ENCODE measurements at regions not wholly inside any gene's neighbourhood (a gene's known extent, or its start where the extent isn't known, plus 50 kb on each side); places are given as distances from the start of the nearest gene placed in this dataset.

- no peak for DNase-seq (ENCODE audit: low spot score)
- Histone ChIP-seq H3K9me3 (ENCODE audit: low read length) (no peaks in the 10 kb centered on the region), H3K4me1 (ENCODE audit: insufficient read depth, low read length, poor library complexity, severe bottlenecking) (no peaks in the 10 kb centered on the region), H4K20me1 (ENCODE audit: insufficient read depth, low read length) (no peaks in the 10 kb centered on the region), H3K4me3 (ENCODE audit: low read depth, low read length, poor library complexity, severe bottlenecking) (no peak overlapping the region), H3K79me2 (ENCODE audit: insufficient read depth, low read depth, low read length) (no peaks in the 10 kb centered on the region), H3K9me2 (ENCODE audit: insufficient read depth, low read length) (no peaks in the 10 kb centered on the region; the same call in 1 of the 2 replicates), H2AFZ (ENCODE audit: low read length) (no peak overlapping the region), H3K27ac (ENCODE audit: low read depth, low read length, poor library complexity, severe bottlenecking) (no peak overlapping the region), H3K4me2 (ENCODE audit: low read length) (no peak overlapping the region), H3K36me3 (ENCODE audit: insufficient read depth, low read length) (no peaks in the 10 kb centered on the region)
- TF ChIP-seq CTCF (conservative IDR thresholded peaks at IDR 0.05; ENCODE audit: low read length), result no peak
- TF ChIP-seq EZH2phosphoT487 (IDR thresholded peaks at IDR 0.05; ENCODE audit: borderline replicate concordance, low read depth, low read length), result no peak
- no TSS peak for BruUV-seq (replicated peaks)
- intact Hi-C loops (cut with micrococcal nuclease; ENCODE audit: unreplicated experiment), result no loop called here
- ChIA-PET POLR2A (interaction anchor here (0.7 to 0.9 kb wide), 2 partner anchors 55 to 124 kb away, joined by 3 to 4 read pairs; no protein-coding TSS in a partner anchor), CTCF (ENCODE audit: unreplicated experiment) (no interaction called here)
These were observed 200.3 kb downstream of the CYLD start for GRCh38 chr16:50942143-50942542.

DNA sequence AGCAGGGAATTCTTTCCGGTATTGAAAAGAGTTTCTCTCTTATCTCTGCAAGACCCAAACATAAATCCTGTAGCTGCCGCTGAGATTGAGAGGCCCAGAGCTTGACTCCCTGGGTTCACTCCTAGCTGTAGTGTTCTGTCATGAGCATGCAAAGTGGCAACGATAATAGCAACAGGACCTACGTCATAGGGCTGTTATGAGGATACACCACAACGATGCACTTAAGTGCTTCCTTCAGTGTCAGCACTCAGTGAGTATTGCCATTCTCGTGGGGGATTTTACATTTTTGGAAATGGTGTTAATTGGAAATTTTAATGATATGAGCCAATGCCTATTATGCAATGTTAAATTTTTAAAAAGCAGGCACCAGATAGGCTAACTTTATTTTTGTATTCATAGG is 199.8 kb downstream of the CYLD start:
- no TSS peak for BruUV-seq (replicated peaks)
- Histone ChIP-seq H3K27ac (ENCODE audit: low read depth, low read length, poor library complexity, severe bottlenecking) (no peak overlapping the region), H2AFZ (ENCODE audit: low read length) (no peak overlapping the region), H3K36me3 (ENCODE audit: insufficient read depth, low read length) (no peaks in the 10 kb centered on the region), H3K4me3 (ENCODE audit: low read depth, low read length, poor library complexity, severe bottlenecking) (no peak overlapping the region), H3K9me3 (ENCODE audit: low read length) (no peaks in the 10 kb centered on the region), H4K20me1 (ENCODE audit: insufficient read depth, low read length) (no peaks in the 10 kb centered on the region), H3K4me2 (ENCODE audit: low read length) (no peak overlapping the region), H3K4me1 (ENCODE audit: insufficient read depth, low read length, poor library complexity, severe bottlenecking) (no peaks in the 10 kb centered on the region), H3K79me2 (ENCODE audit: insufficient read depth, low read depth, low read length) (no peaks in the 10 kb centered on the region), H3K9me2 (ENCODE audit: insufficient read depth, low read length) (no peaks in the 10 kb centered on the region; the same call in 1 of the 2 replicates)
- TF ChIP-seq EZH2phosphoT487 (IDR thresholded peaks at IDR 0.05; ENCODE audit: borderline replicate concordance, low read depth, low read length) (no peak), CTCF (conservative IDR thresholded peaks at IDR 0.05; ENCODE audit: low read length) (no peak)
- CTCF ChIA-PET (ENCODE audit: unreplicated experiment), result no interaction called here
- intact Hi-C loops (cut with micrococcal nuclease; ENCODE audit: unreplicated experiment), result no loop called here
- no peak for DNase-seq (ENCODE audit: low spot score)
- POLR2A ChIA-PET, result interaction anchor here (0.9 kb wide), 1 partner anchor 124 kb away, joined by 3 read pairs; no protein-coding TSS in a partner anchor

GRCh38 chr16:50940275-50940854 is 198.5 kb downstream of the CYLD start:
- H3K4me1 ChIP-seq (ENCODE audit: insufficient read depth, low read length, poor library complexity, severe bottlenecking), result no peaks in the 10 kb centered on the region
- TF ChIP-seq CTCF (conservative IDR thresholded peaks at IDR 0.05; ENCODE audit: low read length), result no peak
- TF ChIP-seq EZH2phosphoT487 (IDR thresholded peaks at IDR 0.05; ENCODE audit: borderline replicate concordance, low read depth, low read length), result no peak
- H2AFZ ChIP-seq (ENCODE audit: low read length), result no peak overlapping the region
- CTCF ChIA-PET (ENCODE audit: unreplicated experiment), result no interaction called here
- no peaks in the 10 kb centered on the region for H3K79me2 ChIP-seq (ENCODE audit: insufficient read depth, low read depth, low read length)
- no peak for DNase-seq (ENCODE audit: low spot score)
- intact Hi-C loops (cut with micrococcal nuclease; ENCODE audit: unreplicated experiment), result no loop called here
- H4K20me1 ChIP-seq (ENCODE audit: insufficient read depth, low read length), result no peaks in the 10 kb centered on the region
- no peak overlapping the region for H3K27ac ChIP-seq (ENCODE audit: low read depth, low read length, poor library complexity, severe bottlenecking)
- H3K4me2 ChIP-seq (ENCODE audit: low read length), result no peak overlapping the region
- POLR2A ChIA-PET, result no interaction called here
- H3K9me3 ChIP-seq (ENCODE audit: low read length), result no peaks in the 10 kb centered on the region
- BruUV-seq (replicated peaks), result no TSS peak
- H3K9me2 ChIP-seq (ENCODE audit: insufficient read depth, low read length), result no peaks in the 10 kb centered on the region
- no peak overlapping the region for H3K4me3 ChIP-seq (ENCODE audit: low read depth, low read length, poor library complexity, severe bottlenecking)
- H3K36me3 ChIP-seq (ENCODE audit: insufficient read depth, low read length), result no peaks in the 10 kb centered on the region
